BJ (cell line): ENCODE measurements at regions not wholly inside any gene's neighbourhood (a gene's known extent, or its start where the extent isn't known, plus 50 kb on each side); places are given as distances from the start of the nearest gene placed in this dataset.

Experiments
- CTCF ChIA-PET: fragments of 350-600 bp; formaldehyde crosslinking; extraction: SDS; loops from one replicate; lab custom pipeline; 2021; ENCODE audit warnings: antibody characterized with exemption, inconsistent platforms; lab: Yijun Ruan, JAX
- POLR2A ChIA-PET: fragments of 300-600 bp; sonication (Branson Sonifier 250); formaldehyde crosslinking; extraction: SDS; loops from one replicate; lab custom pipeline; 2021; ENCODE audit warnings: antibody characterized with exemption; lab: Charles Lee
- DNase-seq: peaks from one replicate; pipeline ENCODE4 v3.0.0-alpha.2; 2011; ENCODE audit warnings: low read depth
- H3K27me3 ChIP-seq: 2 replicates; pipeline ENCODE4 v1.6.0; 2011; ENCODE audit warnings: low read length; ENCODE audit not compliant: control insufficient read depth, insufficient read depth
- H3K36me3 ChIP-seq: 2 replicates; pipeline ENCODE4 v1.5.1; 2011; ENCODE audit warnings: low read length; ENCODE audit not compliant: control insufficient read depth, insufficient read depth
- H3K4me3 ChIP-seq: 2 replicates; pipeline ENCODE4 v1.5.1; 2011; ENCODE audit warnings: low read depth, mild to moderate bottlenecking, control low read depth, low read length
- TF ChIP-seq, protein P1 (sequence below): IDR thresholded peaks from 2 replicates; pipeline ENCODE4 v1.5.1; 2011; ENCODE audit warnings: low read depth, mild to moderate bottlenecking, control low read depth, inconsistent platforms, low read length, moderate library complexity; ENCODE audit not compliant: insufficient read depth

DNA sequence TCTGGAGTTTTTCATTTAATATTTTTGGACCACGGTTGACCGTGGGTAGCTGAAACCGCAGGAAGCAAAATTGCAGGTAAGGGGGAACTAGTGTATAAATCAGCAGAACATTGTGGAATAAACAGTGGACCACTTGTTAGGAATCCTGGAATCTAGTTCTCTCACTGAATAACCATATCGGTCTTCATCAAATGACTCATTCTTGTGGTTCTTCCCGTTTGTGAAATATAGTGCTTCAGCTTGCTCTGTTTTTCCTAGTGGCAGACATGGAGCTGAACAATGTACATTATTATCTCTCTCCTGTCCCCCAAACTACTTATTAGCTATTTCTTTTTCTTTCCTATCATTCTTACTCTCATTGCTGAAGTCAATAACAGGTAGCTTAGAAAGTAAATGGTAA lies 61.9 kb downstream of the HSPA13 start:
- Histone ChIP-seq H3K27me3 (no peaks in the 10 kb centered on the region), H3K4me3 (no peak overlapping the region), H3K36me3 (no peaks in the 10 kb centered on the region)
- TF ChIP-seq, protein P1, sequence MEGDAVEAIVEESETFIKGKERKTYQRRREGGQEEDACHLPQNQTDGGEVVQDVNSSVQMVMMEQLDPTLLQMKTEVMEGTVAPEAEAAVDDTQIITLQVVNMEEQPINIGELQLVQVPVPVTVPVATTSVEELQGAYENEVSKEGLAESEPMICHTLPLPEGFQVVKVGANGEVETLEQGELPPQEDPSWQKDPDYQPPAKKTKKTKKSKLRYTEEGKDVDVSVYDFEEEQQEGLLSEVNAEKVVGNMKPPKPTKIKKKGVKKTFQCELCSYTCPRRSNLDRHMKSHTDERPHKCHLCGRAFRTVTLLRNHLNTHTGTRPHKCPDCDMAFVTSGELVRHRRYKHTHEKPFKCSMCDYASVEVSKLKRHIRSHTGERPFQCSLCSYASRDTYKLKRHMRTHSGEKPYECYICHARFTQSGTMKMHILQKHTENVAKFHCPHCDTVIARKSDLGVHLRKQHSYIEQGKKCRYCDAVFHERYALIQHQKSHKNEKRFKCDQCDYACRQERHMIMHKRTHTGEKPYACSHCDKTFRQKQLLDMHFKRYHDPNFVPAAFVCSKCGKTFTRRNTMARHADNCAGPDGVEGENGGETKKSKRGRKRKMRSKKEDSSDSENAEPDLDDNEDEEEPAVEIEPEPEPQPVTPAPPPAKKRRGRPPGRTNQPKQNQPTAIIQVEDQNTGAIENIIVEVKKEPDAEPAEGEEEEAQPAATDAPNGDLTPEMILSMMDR: no peak
- ChIA-PET CTCF (interaction anchor here (0.7 kb wide), 1 partner anchor 61 kb away, joined by 3 read pairs; no protein-coding TSS in a partner anchor), POLR2A (no interaction called here)
- DNase-seq: no peak

GRCh38 chr21:14319805-14320204 lies 63.1 kb downstream of the HSPA13 start:
- Histone ChIP-seq H3K27me3 (no peaks in the 10 kb centered on the region), H3K4me3 (no peak overlapping the region), H3K36me3 (no peaks in the 10 kb centered on the region)
- CTCF ChIA-PET: no interaction called here
- POLR2A ChIA-PET: no interaction called here
- no peak for DNase-seq
- TF ChIP-seq, protein P1: no peak

DNA sequence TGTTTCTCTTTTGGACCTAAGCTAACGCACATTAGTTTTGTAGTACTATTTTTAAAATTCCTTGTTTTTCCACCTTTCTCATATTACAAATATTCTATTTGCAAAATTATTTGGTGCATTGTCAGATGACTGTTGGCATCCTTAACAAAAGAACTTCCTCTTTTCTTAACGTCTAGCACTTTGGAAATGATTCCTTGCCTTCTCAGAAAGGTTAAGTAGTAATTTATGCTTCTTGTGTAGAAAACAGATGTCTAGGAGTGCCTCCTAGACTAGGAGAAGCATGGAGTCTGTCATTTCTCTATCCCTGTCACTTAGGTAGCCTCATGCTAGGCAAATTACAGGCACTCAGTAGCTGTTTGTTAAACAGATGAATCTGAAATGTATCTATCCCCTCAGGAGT lies 64.4 kb downstream of the HSPA13 start:
- CTCF ChIA-PET: no interaction called here

DNA sequence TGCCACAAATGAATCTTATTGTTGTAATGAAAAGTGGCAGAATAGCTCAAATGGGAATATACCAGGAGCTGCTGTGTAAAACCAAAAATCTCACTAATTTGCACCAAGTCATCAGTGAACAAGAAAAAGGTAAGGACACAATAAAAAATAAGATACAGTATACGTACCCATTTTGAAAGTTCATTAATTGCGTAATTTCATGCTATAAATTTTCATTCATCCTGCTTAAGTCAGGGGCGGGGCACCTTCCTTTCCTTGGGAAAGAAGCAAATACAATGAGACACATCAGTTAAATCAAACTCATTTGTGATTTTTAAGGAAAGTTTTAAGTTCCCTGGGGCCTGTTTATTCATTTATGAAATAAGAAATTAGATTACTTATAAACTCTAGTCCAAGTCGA lies 65.4 kb downstream of the HSPA13 start:
- TF ChIP-seq, protein P1: no peak
- ChIA-PET CTCF (no interaction called here), POLR2A (no interaction called here)
- Histone ChIP-seq H3K36me3 (no peaks in the 10 kb centered on the region), H3K4me3 (no peak overlapping the region), H3K27me3 (no peaks in the 10 kb centered on the region)
- DNase-seq: no peak

More for the DNA sequence above, 64.4 kb downstream of the HSPA13 start:
- DNase-seq: no peak
- TF ChIP-seq, protein P1: no peak
- no peaks in the 10 kb centered on the region for H3K36me3 ChIP-seq
- H3K4me3 ChIP-seq: no peak overlapping the region
- POLR2A ChIA-PET: no interaction called here
- no peaks in the 10 kb centered on the region for H3K27me3 ChIP-seq

DNA sequence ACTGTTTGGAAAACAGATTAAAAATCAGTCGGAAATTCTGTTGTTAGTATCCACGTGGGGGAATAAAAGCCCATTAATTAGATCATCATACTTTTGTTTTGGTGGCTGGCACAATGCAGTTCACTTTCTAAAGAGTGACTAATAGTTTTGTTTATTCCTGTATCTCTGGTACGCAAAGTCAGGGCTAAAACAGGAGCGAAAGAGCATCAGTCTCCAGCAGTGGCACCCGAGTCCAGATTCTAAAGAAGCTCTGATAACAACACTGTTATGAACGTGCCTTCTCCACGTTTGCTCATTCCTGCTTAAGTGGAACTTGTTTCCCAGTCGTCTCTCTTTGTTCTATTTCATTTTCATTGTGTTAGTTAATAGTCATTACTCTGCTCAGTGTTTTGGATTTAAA lies 69.6 kb downstream of the HSPA13 start:
- Histone ChIP-seq H3K27me3 (no peaks in the 10 kb centered on the region), H3K4me3 (no peak overlapping the region), H3K36me3 (no peaks in the 10 kb centered on the region)
- ChIA-PET POLR2A (no interaction called here), CTCF (no interaction called here)
- no peak for DNase-seq
- TF ChIP-seq, protein P1: no peak
